PC-9 (cell line): ENCODE measurements at regions not wholly inside any gene's neighbourhood (a gene's known extent, or its start where the extent isn't known, plus 50 kb on each side); places are given as distances from the start of the nearest gene placed in this dataset.

Experiments
- EZH2 ChIP-seq: fragments of 200-600 bp; sonication (generic); IDR thresholded peaks from 2 replicates; pipeline ENCODE4 v1.8.0; 2017; ENCODE audit warnings: antibody characterized with exemption, low read depth
- TF ChIP-seq, protein P1 (sequence below): fragments of 200-600 bp; sonication (generic); conservative IDR thresholded peaks from 2 replicates; pipeline ENCODE4 v1.6.1; 2017; ENCODE audit warnings: mixed run types, antibody characterized with exemption, mild to moderate bottlenecking, moderate library complexity

GRCh38 chr10:20446561-20447193, 450.4 kb downstream of the NEBL start:
- TF ChIP-seq, protein P1, sequence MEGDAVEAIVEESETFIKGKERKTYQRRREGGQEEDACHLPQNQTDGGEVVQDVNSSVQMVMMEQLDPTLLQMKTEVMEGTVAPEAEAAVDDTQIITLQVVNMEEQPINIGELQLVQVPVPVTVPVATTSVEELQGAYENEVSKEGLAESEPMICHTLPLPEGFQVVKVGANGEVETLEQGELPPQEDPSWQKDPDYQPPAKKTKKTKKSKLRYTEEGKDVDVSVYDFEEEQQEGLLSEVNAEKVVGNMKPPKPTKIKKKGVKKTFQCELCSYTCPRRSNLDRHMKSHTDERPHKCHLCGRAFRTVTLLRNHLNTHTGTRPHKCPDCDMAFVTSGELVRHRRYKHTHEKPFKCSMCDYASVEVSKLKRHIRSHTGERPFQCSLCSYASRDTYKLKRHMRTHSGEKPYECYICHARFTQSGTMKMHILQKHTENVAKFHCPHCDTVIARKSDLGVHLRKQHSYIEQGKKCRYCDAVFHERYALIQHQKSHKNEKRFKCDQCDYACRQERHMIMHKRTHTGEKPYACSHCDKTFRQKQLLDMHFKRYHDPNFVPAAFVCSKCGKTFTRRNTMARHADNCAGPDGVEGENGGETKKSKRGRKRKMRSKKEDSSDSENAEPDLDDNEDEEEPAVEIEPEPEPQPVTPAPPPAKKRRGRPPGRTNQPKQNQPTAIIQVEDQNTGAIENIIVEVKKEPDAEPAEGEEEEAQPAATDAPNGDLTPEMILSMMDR = no peak
- no peak for TF ChIP-seq EZH2
